ENCODE measurements at regions not wholly inside any gene's neighbourhood (a gene's known extent, or its start where the extent isn't known, plus 50 kb on each side); places are given as distances from the start of the nearest gene placed in this dataset.

GRCh38 chr4:72702948-72703347, 133.9 kb upstream of the ADAMTS3 start:
- no peaks in the 10 kb centered on the region for H3K36me3 ChIP-seq (ENCODE audit: control insufficient read depth, insufficient read depth, low read length)
- no peak for TF ChIP-seq CTCF (conservative IDR thresholded peaks at IDR 0.05 in 1 of 2, IDR thresholded peaks at IDR 0.05 in 1 of 2; ENCODE audit: low read depth in 1 of 2, low read length in 2 of 2)
- TF ChIP-seq EZH2 (IDR thresholded peaks at IDR 0.05; ENCODE audit: low read length, missing control alignments), result no peak
- DNase-seq (ENCODE audit: low read depth in 2 of 2), result no peak
- H3K4me3 ChIP-seq (replicated peaks in 1 of 4; ENCODE audit: control extremely low read depth in 1 of 4, insufficient read depth in 1 of 4, low read depth in 3 of 4, low read length in 4 of 4), result no peak overlapping the region
- no peaks in the 10 kb centered on the region for H3K9me3 ChIP-seq (ENCODE audit: control insufficient read depth, insufficient read depth, low read depth, low read length)
- no peaks in the 10 kb centered on the region for H3K27me3 ChIP-seq (ENCODE audit: control insufficient read depth, insufficient read depth, low read length)
- no peaks in the 10 kb centered on the region for H3K79me2 ChIP-seq (ENCODE audit: control insufficient read depth, insufficient read depth, low read length)
- H2AFZ ChIP-seq (ENCODE audit: low read length), result no peak overlapping the region
- no peak overlapping the region for H3K9ac ChIP-seq (ENCODE audit: insufficient read depth, low read length)
- no peak overlapping the region for H3K4me2 ChIP-seq (ENCODE audit: extremely low read depth, insufficient read depth, low read length)
- no peaks in the 10 kb centered on the region for H3K4me1 ChIP-seq (ENCODE audit: control insufficient read depth, extremely low read depth, insufficient read depth, low read length)
- H3K27ac ChIP-seq (ENCODE audit: insufficient read depth, low read length), result no peak overlapping the region
- no peaks in the 10 kb centered on the region for H4K20me1 ChIP-seq (ENCODE audit: control insufficient read depth, extremely low read depth, insufficient read depth, low read length)

- no peak for TF ChIP-seq EZH2 (IDR thresholded peaks at IDR 0.05; ENCODE audit: low read length, missing control alignments)
- peak; percentile 61 to 68 for TF ChIP-seq CTCF (conservative IDR thresholded peaks at IDR 0.05 in 1 of 2, IDR thresholded peaks at IDR 0.05 in 1 of 2; ENCODE audit: low read depth in 1 of 2, low read length in 2 of 2)
- Histone ChIP-seq H3K36me3 (ENCODE audit: control insufficient read depth, insufficient read depth, low read length) (no peaks in the 10 kb centered on the region), H3K4me1 (ENCODE audit: control insufficient read depth, extremely low read depth, insufficient read depth, low read length) (no peaks in the 10 kb centered on the region), H4K20me1 (ENCODE audit: control insufficient read depth, extremely low read depth, insufficient read depth, low read length) (no peaks in the 10 kb centered on the region), H3K27me3 (ENCODE audit: control insufficient read depth, insufficient read depth, low read length) (no peaks in the 10 kb centered on the region), H2AFZ (ENCODE audit: low read length) (peak overlapping the region; percentile 62), H3K9ac (ENCODE audit: insufficient read depth, low read length) (no peak overlapping the region), H3K9me3 (ENCODE audit: control insufficient read depth, insufficient read depth, low read depth, low read length) (no peaks in the 10 kb centered on the region), H3K27ac (ENCODE audit: insufficient read depth, low read length) (no peak overlapping the region), H3K79me2 (ENCODE audit: control insufficient read depth, insufficient read depth, low read length) (no peaks in the 10 kb centered on the region), H3K4me3 (replicated peaks in 1 of 4; ENCODE audit: control extremely low read depth in 1 of 4, insufficient read depth in 1 of 4, low read depth in 3 of 4, low read length in 4 of 4) (peak overlapping the region; percentile 44 to 67 (median 59)), H3K4me2 (ENCODE audit: extremely low read depth, insufficient read depth, low read length) (peak overlapping the region; percentile 52)
- DNase-seq (ENCODE audit: low read depth in 2 of 2), result peak; percentile 58 to 65
These were observed 133.2 kb upstream of the ADAMTS3 start for GRCh38 chr4:72701987-72702819.

- no peak overlapping the region for H3K27ac ChIP-seq (ENCODE audit: insufficient read depth, low read length)
- H3K4me3 ChIP-seq (replicated peaks in 1 of 4; ENCODE audit: control extremely low read depth in 1 of 4, insufficient read depth in 1 of 4, low read depth in 3 of 4, low read length in 4 of 4), result no peak overlapping the region
- H3K36me3 ChIP-seq (ENCODE audit: control insufficient read depth, insufficient read depth, low read length), result no peaks in the 10 kb centered on the region
- H3K9ac ChIP-seq (ENCODE audit: insufficient read depth, low read length), result no peak overlapping the region
- no peaks in the 10 kb centered on the region for H3K79me2 ChIP-seq (ENCODE audit: control insufficient read depth, insufficient read depth, low read length)
- H3K27me3 ChIP-seq (ENCODE audit: control insufficient read depth, insufficient read depth, low read length), result no peaks in the 10 kb centered on the region
- H2AFZ ChIP-seq (ENCODE audit: low read length), result no peak overlapping the region
- TF ChIP-seq EZH2 (IDR thresholded peaks at IDR 0.05; ENCODE audit: low read length, missing control alignments) (no peak), CTCF (conservative IDR thresholded peaks at IDR 0.05 in 1 of 2, IDR thresholded peaks at IDR 0.05 in 1 of 2; ENCODE audit: low read depth in 1 of 2, low read length in 2 of 2) (no peak)
- no peak for DNase-seq (ENCODE audit: low read depth in 2 of 2)
- no peaks in the 10 kb centered on the region for H3K4me1 ChIP-seq (ENCODE audit: control insufficient read depth, extremely low read depth, insufficient read depth, low read length)
- H4K20me1 ChIP-seq (ENCODE audit: control insufficient read depth, extremely low read depth, insufficient read depth, low read length), result no peaks in the 10 kb centered on the region
- no peak overlapping the region for H3K4me2 ChIP-seq (ENCODE audit: extremely low read depth, insufficient read depth, low read length)
- no peaks in the 10 kb centered on the region for H3K9me3 ChIP-seq (ENCODE audit: control insufficient read depth, insufficient read depth, low read depth, low read length)
These were observed 121.8 kb upstream of the ADAMTS3 start for GRCh38 chr4:72690771-72691170.
